IMR-90 (cell line): ENCODE measurements at regions not wholly inside any gene's neighbourhood (a gene's known extent, or its start where the extent isn't known, plus 50 kb on each side); places are given as distances from the start of the nearest gene placed in this dataset.

Experiments used
- ATAC-seq: fragments of 200-7000 bp; cut with Tn5 transposase; 2 replicates; pipeline ENCODE4 v1.9.1; 2020; ENCODE audit warnings: low read depth, mild to moderate bottlenecking, moderate library complexity
- BruUV-seq: library from RNA; stranded (reverse); fragments of 400-500 nt; replicated peaks from 2 replicates; lab custom pipeline; 2021; lab: Mats Ljungman, UMichigan
- CTCF ChIA-PET: fragments of 300-600 bp; formaldehyde crosslinking; extraction: SDS; loops from one replicate; lab custom pipeline; 2021; ENCODE audit warnings: antibody characterized with exemption; lab: Yijun Ruan, JAX
- POLR2A ChIA-PET: fragments of 300-600 bp; sonication (Branson Sonifier 250); formaldehyde crosslinking; loops from one replicate; lab custom pipeline; 2022; ENCODE audit warnings: antibody characterized with exemption; ENCODE audit not compliant: unreplicated experiment; lab: Charles Lee
- DNase-seq: peaks from one replicate; pipeline ENCODE4 v3.0.0; 2013
- H2AFZ ChIP-seq: replicated peaks from 2 replicates; pipeline ENCODE3; 2013; ENCODE audit warnings: low read length, mild to moderate bottlenecking; ENCODE audit not compliant: poor library complexity
- H2AK5ac ChIP-seq: 2 replicates; pipeline ENCODE4 v1.6.1; 2013; ENCODE audit warnings: low read depth, low read length, inconsistent platforms
- H2AK9ac ChIP-seq: replicated peaks from 2 replicates; pipeline ENCODE3; 2013; ENCODE audit warnings: mild to moderate bottlenecking, low read depth, low read length, moderate library complexity; ENCODE audit not compliant: poor library complexity
- H2BK120ac ChIP-seq: 2 replicates; pipeline ENCODE4 v1.6.1; 2013; ENCODE audit warnings: low read depth, low read length, inconsistent platforms
- H2BK15ac ChIP-seq: 3 replicates; pipeline ENCODE4 v1.6.1; 2013; ENCODE audit warnings: low read depth, low read length, inconsistent platforms
- H2BK20ac ChIP-seq: 2 replicates; pipeline ENCODE4 v1.6.1; 2013; ENCODE audit warnings: low read depth, mild to moderate bottlenecking, inconsistent platforms, low read length, moderate library complexity
- H2BK5ac ChIP-seq: 2 replicates; pipeline ENCODE4 v1.6.1; 2013; ENCODE audit warnings: mild to moderate bottlenecking, low read depth, low read length, inconsistent platforms; ENCODE audit not compliant: poor library complexity, severe bottlenecking
- H3K14ac ChIP-seq: replicated peaks from 2 replicates; pipeline ENCODE4 v1.6.1; 2013; ENCODE audit warnings: low read depth, low read length, inconsistent platforms
- H3K18ac ChIP-seq: 2 replicates; pipeline ENCODE4 v1.6.1; 2013; ENCODE audit warnings: low read depth, low read length, control low read depth
- H3K23ac ChIP-seq: 2 replicates; pipeline ENCODE4 v1.6.1; 2013; ENCODE audit warnings: low read depth, low read length, inconsistent platforms
- H3K27ac ChIP-seq: 2 replicates; pipeline ENCODE4 v1.5.1; 2013; ENCODE audit warnings: mild to moderate bottlenecking, control low read depth, low read length; ENCODE audit not compliant: insufficient read depth
- H3K27me3 ChIP-seq: 2 replicates; pipeline ENCODE4 v1.6.1; 2013; ENCODE audit warnings: low read length; ENCODE audit not compliant: control insufficient read depth, insufficient read depth
- H3K36me3 ChIP-seq: 2 replicates; pipeline ENCODE4 v1.6.1; 2013; ENCODE audit warnings: low read length, mixed read lengths; ENCODE audit not compliant: control insufficient read depth, insufficient read depth
- H3K4ac ChIP-seq: 2 replicates; pipeline ENCODE4 v1.6.1; 2013; ENCODE audit warnings: low read depth, low read length, inconsistent platforms
- H3K4me1 ChIP-seq: 2 replicates; pipeline ENCODE4 v1.6.1; 2013; ENCODE audit warnings: low read length, mixed read lengths; ENCODE audit not compliant: control insufficient read depth, insufficient read depth
- H3K4me2 ChIP-seq: 2 replicates; pipeline ENCODE4 v1.6.1; 2013; ENCODE audit warnings: low read depth, mild to moderate bottlenecking, control low read depth, low read length, moderate library complexity
- H3K4me3 ChIP-seq: 2 replicates; pipeline ENCODE4 v1.5.1; 2013; ENCODE audit warnings: low read depth, mild to moderate bottlenecking, control low read depth, low read length, moderate library complexity; ENCODE audit not compliant: insufficient read depth
- H3K56ac ChIP-seq: 2 replicates; pipeline ENCODE4 v1.6.1; 2013; ENCODE audit warnings: low read length, inconsistent platforms; ENCODE audit not compliant: insufficient read depth; ENCODE audit errors: extremely low read depth
- H3K79me1 ChIP-seq, 2 experiments: 2 replicates each; pipeline ENCODE4 v1.6.1; 2013; ENCODE audit warnings: low read length in 2 of 2, inconsistent platforms in 1 of 2, low read depth in 1 of 2
- H3K9ac ChIP-seq: 2 replicates; pipeline ENCODE4 v1.6.1; 2013; ENCODE audit warnings: low read depth, low read length, control low read depth
- H3K9me1 ChIP-seq: 2 replicates; pipeline ENCODE4 v1.6.1; 2013; ENCODE audit warnings: low read length, inconsistent platforms; ENCODE audit not compliant: insufficient read depth
- H3K9me3 ChIP-seq: 2 replicates; pipeline ENCODE4 v1.6.1; 2013; ENCODE audit warnings: low read length; ENCODE audit not compliant: control insufficient read depth, insufficient read depth
- H4K20me1 ChIP-seq: 2 replicates; pipeline ENCODE4 v1.6.1; 2013; ENCODE audit warnings: low read length, inconsistent platforms; ENCODE audit not compliant: insufficient read depth
- H4K5ac ChIP-seq: 2 replicates; pipeline ENCODE4 v1.6.1; 2013; ENCODE audit warnings: mild to moderate bottlenecking, low read depth, low read length, control low read depth
- H4K8ac ChIP-seq, 2 experiments: 2 replicates each; pipeline ENCODE4 v1.6.1; 2013; ENCODE audit warnings: low read depth in 2 of 2, low read length in 2 of 2, control low read depth in 1 of 2, inconsistent platforms in 1 of 2
- H4K91ac ChIP-seq: 2 replicates; pipeline ENCODE4 v1.6.1; 2013; ENCODE audit warnings: low read depth, low read length, inconsistent platforms; ENCODE audit not compliant: insufficient read depth
- BHLHE40 ChIP-seq: fragments of 150-350 bp; IDR thresholded peaks from 2 replicates; pipeline ENCODE4 v1.6.1; 2016; ENCODE audit warnings: mild to moderate bottlenecking, low read depth, low read length
- FOS ChIP-seq: fragments of 150-350 bp; IDR thresholded peaks from 2 replicates; pipeline ENCODE4 v1.6.1; 2016; ENCODE audit warnings: low read depth, low read length
- MXI1 ChIP-seq: IDR thresholded peaks from 2 replicates; pipeline ENCODE4 v1.6.1; 2012; ENCODE audit warnings: low read depth, mild to moderate bottlenecking, low read length, moderate library complexity, borderline replicate concordance
- RAD21 ChIP-seq: IDR thresholded peaks from 2 replicates; pipeline ENCODE4 v1.6.1; 2012; ENCODE audit warnings: low read length, improper control_type of control experiment
- RCOR1 ChIP-seq: IDR thresholded peaks from 2 replicates; pipeline ENCODE4 v1.6.1; 2012; ENCODE audit warnings: mild to moderate bottlenecking, low read length, improper control_type of control experiment; ENCODE audit not compliant: insufficient replicate concordance
- WGBS, 2 experiments: methylation state at CpG; one replicate each; pipeline versions ENCODE4 v1.1.5 to v1.1.7; 2013; ENCODE audit warnings: missing lambda C conversion rate in 2 of 2; ENCODE audit not compliant: insufficient read length in 1 of 2; ENCODE audit errors: extremely low coverage in 2 of 2; 5-methylcytosine and 5-hydroxymethylcytosine counted together
- dilution Hi-C: fragments of 300-500 bp; cut with HindIII; formaldehyde crosslinking; loops from one replicate; pipeline ENCODE4 v1.14.3; 2018; ENCODE audit warnings: low sequenced_read_pairs; ENCODE audit not compliant: unreplicated experiment
- in situ Hi-C: fragments of 300-500 bp; cut with MboI; formaldehyde crosslinking; loops from 3 replicates; pipeline ENCODE4 v1.14.3; 2019; ENCODE audit warnings: low sequenced_read_pairs, inconsistent platforms, mixed read lengths
- intact Hi-C: fragments of 100-400 bp; cut with micrococcal nuclease; formaldehyde crosslinking; loops from 2 replicates; pipeline ENCODE4 v1.10.0; 2022

- no peak overlapping the region for H4K5ac ChIP-seq
- in situ Hi-C loops (no loop called here), dilution Hi-C loops (no loop called here), intact Hi-C loops (no loop called here)
- H2AK9ac ChIP-seq: no peak overlapping the region
- no peak overlapping the region for H2AK5ac ChIP-seq
- no peaks in the 10 kb centered on the region for H3K4me1 ChIP-seq
- no CpG with 5 or more reads among the region's 3 CpGs for WGBS, 2 experiments
- H4K8ac ChIP-seq: no peak overlapping the region
- no peak overlapping the region for H3K27ac ChIP-seq
- H3K56ac ChIP-seq: no peak overlapping the region
- no peaks in the 10 kb centered on the region for H4K20me1 ChIP-seq
- TF ChIP-seq RCOR1: no peak
- TF ChIP-seq MXI1: no peak
- TF ChIP-seq FOS: no peak
- no peak for TF ChIP-seq RAD21
- no peak for TF ChIP-seq BHLHE40
- no peak overlapping the region for H2BK20ac ChIP-seq
- POLR2A ChIA-PET: no interaction called here
- H3K9ac ChIP-seq: no peak overlapping the region
- H3K14ac ChIP-seq: no peak overlapping the region
- ATAC-seq: no peak
- CTCF ChIA-PET: no interaction called here
- peak; percentile 7 for DNase-seq
- H3K18ac ChIP-seq: no peak overlapping the region
- H3K36me3 ChIP-seq: no peaks in the 10 kb centered on the region
- no peak overlapping the region for H3K4me3 ChIP-seq
- H2BK15ac ChIP-seq: no peak overlapping the region
- H3K27me3 ChIP-seq: no peaks in the 10 kb centered on the region
- no peaks in the 10 kb centered on the region for H3K9me1 ChIP-seq
- H2BK5ac ChIP-seq: no peak overlapping the region
- H4K91ac ChIP-seq: no peak overlapping the region
- no peak overlapping the region for H2BK120ac ChIP-seq
- no TSS peak for BruUV-seq
- no peaks in the 10 kb centered on the region for H3K79me1 ChIP-seq
- no peak overlapping the region for H3K4me2 ChIP-seq
- H3K4ac ChIP-seq: no peak overlapping the region
- H3K9me3 ChIP-seq: no peaks in the 10 kb centered on the region
- no peak overlapping the region for H2AFZ ChIP-seq
- H3K23ac ChIP-seq: no peak overlapping the region
Observed at GRCh38 chr4:56215901-56216300, 171.4 kb downstream of the AASDH start.
